NCI-H82 treated with DMSO at 0.1 percent for 48 hours (cell line): ENCODE measurements at regions not wholly inside any gene's neighbourhood (a gene's known extent, or its start where the extent isn't known, plus 50 kb on each side); places are given as distances from the start of the nearest gene placed in this dataset.

Source experiments
- DNase-seq: peaks from one replicate; lab custom pipeline; 2025; ENCODE audit not compliant: unreplicated experiment; lab: John Stamatoyannopoulos, UW

DNA sequence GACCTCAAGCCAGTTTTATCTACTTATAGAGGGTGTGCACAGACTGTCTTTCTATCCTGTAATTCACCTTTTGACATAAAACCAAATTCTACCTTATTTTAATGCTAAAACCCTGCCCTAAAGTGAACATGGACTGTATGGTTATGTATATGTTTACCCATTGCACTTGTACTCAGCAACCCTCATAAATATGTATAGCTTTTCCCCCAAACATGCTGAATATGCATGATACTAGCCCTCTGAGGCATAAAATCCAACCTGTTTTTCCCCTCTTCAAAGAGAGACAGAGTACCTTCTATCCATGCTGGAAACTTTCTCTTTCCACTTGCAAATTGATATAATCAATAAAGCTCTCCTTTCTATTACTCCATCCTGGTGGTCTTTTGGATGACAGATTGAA lies 267.9 kb upstream of the BMP2 start:
- no peak for DNase-seq

DNA sequence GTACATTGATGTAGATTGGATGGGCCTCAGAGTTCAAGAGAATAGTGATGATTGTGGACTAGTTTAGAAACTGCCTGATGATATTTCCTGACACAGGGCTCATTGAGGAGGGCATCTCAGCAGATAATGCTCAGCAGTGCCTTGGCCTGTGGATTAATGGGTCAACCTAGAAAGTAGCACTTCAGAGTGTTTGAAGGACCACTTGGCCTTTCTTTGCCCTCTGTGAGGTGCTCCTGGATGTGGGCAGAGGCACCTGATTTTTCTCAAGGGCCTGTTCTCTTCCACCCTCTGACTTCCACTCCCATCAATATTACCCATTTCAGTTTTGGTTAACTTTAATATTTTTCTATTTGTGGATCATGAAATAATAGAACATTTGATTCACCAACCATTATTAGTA lies 270.6 kb upstream of the BMP2 start:
- no peak for DNase-seq

DNA sequence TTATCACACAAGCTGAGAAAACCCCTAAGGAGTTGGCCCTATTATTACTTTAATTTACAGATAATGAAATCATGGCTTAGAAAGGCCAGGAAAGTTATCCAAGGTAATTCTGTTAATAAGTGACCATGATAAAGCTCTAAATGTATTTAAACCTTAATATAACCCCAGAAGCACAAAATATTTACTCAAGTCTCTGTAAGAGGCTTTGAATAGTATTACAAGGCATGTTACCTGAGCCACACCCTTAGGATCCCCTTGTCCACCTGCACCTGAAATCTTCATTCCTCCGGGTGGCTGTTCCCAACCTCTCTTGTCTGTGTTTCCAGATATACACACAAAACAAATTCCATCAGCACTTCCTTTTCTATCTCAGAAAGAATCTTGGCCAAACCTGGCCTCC lies 271.6 kb upstream of the BMP2 start:
- DNase-seq: no peak

DNA sequence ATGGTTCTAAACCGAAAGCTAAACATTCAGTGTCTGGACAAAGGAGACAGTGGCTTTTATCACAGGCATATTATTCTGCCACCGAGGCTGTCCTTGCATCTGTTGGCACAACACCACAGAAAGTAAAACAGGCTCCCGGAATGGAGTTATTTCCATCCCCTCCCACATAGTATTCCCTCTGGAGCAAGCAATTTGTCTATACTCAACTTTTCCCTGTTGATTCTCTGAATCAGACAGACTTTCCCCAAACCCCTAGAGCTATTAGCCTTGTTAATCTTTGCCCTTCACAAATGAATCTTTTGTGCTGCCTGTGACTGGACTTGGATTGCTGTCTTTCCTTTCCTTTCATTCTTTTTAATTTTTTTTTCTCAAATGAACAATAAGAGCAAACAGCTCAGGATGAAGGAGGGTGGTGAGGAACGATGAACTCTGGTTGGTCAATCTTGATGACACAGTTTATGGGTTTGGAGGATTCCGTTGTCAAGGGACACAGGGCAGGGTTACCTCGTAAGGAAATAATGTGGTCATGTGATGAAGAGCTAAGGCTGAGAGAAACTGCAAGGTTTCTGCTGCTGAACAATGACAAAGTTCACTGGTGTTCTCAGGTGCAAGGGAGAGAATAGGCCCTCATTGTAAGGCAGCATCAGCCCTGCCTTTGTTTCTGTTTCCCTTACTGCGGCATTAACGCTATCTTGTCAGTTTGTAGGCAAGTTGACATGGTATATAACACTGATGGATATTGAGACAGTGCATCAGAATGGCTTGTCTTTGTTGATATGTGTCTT lies 275.0 kb upstream of the BMP2 start:
- peak; percentile 13 for DNase-seq

DNA sequence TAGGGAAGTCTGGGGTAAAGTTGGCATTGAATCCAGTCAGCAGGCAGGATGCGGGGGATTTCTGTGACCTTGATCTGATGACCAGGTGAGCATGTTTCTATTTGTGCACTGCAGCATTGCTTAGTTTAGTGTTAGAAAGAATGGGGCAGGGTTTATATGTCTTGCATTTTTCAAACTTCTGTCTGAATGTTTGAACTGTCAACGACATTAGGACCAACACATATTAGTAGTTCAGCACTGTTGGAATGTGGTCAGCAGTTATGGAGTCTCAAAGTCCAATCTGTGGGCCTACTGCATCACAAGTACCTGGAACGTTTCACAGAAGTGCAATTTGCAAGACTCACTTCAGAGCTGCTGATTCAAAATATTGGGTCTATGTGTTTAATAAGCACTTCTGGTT lies 276.6 kb upstream of the BMP2 start:
- no peak for DNase-seq

DNA sequence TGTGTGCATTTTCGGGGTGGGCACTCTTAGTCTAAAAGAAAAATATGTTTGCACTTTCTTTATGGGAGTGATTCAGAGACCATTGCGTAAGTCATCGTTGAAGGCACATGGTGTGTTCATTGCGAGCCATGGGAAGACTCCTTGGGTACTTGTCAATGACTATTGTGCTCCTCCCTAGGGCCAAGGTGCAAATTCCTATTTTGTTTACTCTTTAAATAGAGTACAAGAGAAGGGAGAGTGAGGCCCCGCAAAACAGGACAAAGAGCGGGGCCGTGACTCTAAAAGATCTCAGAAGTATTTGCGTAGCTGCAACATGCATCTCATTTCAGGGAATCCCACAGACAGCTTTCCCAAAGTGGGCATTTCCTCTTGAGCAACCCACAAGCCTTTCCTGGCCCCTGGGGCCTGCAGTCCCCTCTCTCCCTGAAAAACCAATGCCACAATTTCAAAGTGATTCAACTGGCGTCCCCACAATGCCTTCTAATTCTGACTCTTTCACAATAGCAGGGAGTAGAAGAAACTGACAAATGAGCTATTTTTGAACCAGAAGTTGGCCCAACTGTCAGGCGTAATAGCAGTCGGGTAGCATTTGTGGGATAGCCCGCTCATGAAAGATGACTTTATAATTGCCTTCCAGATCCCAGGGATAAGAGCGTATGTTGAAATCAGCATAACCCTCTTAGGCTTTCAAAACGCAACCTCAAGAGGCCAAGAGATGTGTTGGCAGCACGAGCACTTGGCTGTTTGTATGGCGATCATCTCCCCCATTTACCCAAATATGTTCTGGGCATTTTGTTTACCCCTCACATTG lies 277.9 kb upstream of the BMP2 start:
- no peak for DNase-seq

DNA sequence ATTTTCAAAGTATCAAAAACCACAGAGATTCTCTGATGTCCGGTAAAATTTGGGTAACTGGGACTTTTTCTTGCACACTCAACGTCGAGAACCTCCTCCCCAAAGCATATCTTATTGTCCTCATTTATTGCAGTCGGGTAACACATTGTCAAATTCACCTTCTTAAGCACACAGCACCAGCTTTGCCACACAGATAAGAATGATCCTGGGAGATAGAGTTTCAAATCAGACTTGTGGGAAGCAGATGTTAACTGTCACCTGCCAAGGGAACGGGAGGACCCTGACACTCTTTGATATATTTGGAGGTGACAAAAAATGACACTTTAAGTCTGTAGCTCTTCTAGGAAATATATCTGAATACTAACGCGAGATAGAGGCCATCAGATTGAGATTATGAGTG lies 282.1 kb upstream of the BMP2 start:
- peak; percentile 15 for DNase-seq

DNA sequence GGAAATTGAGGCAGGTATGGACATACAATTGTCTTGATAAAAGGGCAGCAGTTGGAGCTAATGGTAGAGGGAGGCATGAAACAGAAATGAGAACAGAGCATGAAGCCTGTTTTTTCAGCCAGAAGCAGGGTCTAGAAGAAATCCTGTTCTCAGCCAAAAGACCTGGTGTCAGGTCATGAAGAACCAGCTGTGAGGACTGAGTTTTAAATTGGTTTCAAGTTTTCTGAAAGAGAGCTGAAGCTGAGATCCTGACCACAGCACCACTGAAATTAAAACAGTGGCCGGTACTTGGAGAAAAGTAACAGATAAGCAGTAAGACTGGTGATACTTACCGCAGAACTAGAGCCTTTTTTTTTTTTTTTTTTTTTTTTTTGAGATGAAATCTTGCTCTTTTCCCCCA lies 283.8 kb upstream of the BMP2 start:
- no peak for DNase-seq

DNA sequence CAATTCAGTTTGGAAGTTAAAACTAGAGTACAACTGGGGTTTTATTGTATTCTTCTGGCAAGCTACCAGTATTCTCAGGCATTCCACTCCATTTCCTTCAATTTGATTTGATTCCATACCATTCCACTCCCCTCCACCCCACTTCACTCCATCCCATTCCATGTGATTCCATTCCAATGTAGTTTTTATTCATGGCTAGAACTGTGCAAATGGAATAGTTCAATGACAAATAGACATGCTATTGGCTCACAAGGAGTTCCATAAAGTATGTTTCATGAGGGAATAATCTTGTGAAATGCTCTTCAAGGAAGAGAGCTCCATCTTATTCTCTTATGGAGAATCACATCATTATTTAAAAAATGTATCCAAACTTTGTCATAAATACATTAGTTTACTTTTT lies 285.0 kb upstream of the BMP2 start:
- DNase-seq: no peak

DNA sequence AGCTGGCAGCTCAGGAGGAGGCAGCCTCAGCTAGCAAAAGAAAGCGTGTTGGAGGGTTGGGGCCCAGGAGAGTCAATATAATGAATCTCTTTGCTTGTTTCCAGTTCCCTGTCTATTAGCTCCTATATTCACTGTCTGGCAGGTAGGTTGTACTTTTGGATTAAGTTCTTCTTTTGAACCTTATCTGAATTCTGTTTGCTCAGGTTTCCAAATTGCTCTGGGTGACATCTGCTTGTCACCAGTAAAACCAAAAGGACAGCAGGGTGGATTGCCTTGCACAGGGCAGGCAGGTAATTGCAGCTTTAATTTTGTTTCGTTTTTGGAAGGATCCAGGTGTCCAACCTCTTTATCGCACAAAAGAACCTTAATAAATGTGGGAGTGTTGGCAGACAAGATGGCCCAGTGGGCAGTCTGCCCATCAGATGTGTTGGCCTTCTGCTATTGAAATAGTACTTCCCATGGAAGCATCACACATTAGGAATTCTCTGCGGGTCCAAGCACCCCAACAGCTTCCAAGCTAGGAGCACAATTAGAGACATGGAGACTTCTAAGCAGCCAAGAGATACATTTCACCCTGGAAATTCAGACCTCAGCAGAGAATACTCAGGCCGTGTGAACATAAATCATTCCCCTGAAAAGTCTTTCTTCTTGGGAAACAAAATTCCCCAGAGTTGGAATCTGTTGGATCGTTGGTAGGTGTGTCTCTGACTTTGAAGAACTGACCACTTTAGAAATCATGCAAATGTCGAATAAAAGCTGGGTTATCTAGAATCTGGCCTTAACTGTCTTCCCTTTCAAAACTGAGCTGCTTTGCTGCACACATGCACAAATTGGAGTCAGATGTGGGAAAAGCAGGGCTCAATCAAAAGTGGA lies 286.9 kb upstream of the BMP2 start:
- no peak for DNase-seq

DNA sequence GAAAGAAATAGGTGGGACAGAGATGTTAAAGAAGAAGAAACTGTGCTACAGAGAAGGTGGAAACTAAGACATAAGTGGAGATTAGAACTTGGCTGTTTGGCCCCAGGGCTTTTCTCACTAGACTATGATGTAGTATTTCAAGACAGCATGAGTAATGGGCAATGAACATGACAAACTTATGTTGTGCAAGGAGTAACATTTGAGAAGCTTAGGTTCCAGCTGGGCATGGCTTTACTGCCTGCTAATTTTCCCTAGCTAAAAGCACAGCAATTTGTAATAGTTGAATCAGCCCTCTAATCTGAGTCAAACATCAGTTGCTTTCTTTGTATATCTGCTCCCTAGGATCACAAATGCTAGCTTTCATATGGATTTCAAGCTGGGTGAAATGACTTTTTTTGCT lies 294.3 kb upstream of the BMP2 start:
- no peak for DNase-seq

DNA sequence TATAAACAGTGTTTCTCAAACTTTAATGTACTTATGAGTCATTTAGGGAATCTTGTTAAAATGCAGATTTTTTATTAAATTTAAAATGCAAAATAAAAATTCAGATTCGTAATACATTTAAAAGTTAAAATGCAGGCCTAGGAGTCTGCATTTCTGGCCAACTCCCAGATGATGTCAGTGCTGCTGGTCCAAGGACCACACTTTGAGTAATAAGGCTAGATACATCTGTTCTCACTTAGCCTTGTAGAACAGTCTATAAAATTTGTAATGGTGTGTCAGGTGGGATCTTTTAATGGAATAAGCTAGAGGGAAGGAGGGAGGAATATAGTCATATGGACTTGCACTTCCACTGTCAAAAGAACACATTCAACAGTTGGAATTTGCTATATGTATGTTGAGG lies 295.6 kb upstream of the BMP2 start:
- no peak for DNase-seq

DNA sequence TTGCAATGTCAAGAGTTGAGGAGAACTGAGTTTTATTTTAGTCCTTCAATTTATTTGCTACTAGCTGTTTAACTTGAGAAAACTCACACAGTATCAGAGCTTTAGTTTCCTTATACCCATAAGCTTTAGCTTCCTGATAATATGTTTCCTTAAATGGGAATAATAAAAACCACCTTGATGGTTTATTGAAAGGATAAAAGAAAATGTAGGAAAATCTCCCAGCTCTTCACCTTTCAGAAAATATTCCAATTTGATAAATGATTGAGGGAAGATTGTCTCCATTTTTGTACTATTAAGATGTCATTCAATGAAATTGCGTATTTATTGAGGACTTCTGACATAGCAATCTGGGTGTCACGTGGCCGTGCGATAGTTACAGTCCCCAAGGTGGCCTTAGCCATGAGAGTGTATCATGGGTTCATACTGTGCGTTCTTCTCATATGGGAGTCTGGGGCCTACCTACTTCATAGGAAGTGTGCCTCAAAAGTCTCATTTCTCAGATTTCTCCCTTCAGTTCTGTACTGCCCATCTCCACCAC lies 296.3 kb upstream of the BMP2 start:
- no peak for DNase-seq

DNA sequence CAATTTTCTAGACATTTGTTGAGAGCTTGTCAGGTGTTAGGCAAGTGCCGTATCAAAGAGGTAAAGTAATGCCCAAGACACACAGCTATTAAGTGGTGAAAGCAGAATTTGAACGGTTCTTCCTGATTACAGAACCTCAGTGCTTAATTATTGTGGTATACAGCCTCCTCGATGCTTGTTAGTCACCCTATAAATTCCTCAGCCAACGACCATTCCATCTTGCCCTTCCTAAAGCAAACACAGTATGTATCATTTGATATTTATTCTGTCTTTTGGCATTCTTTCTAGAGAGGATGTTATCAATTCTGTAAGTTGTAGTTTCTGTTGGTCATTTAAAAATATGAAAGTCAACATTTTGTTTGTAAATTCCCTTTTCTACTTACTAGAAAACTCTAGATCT lies 297.8 kb upstream of the BMP2 start:
- no peak for DNase-seq

DNA sequence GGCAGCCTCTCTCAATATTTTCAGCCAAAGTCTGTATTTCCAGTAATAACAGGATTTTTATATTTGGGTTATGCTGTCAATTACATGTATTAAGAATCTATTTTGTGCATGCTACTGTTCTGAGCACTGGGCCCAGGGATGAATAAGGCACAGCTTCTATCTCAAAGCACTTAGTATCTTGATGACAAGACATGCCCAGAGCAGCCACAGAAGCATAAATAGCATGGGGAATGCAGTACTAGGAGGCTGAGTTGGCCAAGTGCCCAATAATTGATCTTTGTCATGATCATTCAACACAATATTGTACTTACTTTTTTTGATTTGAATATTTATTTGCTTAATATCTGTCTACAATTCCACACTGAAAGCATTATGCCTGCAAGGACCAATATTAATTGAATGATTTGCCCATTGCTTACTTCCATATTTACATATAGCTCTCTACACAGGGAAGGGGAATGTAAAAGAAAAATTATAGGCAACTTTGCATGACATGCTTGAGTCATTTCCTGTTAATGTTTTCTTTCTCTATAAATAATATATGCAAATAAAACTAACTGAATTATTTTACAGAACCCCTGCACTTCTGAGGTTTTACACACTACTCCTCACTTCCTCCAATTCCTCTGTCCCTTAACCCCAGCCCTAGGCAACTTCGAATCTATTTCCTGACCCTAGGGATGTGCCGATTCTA lies 298.9 kb upstream of the BMP2 start:
- no peak for DNase-seq

DNA sequence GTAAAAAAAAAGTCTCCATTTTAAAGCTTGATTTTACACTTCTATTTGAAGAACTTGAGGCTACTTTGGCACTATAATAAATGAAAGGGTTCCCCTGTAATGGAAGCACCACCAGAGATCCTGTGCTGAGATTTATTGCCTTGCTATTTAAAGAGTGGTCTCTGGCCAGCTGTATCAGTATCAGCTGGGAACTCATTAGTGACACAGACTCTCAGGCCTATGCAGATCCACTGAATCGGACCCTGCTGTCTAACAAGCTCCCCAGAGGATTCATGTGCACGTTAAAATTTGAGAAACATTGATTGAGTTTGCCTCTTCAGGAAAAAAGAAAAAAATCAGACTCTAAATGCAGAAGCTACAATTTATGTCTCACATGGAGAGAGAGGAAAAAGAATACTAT lies 299.9 kb upstream of the BMP2 start:
- DNase-seq: no peak

DNA sequence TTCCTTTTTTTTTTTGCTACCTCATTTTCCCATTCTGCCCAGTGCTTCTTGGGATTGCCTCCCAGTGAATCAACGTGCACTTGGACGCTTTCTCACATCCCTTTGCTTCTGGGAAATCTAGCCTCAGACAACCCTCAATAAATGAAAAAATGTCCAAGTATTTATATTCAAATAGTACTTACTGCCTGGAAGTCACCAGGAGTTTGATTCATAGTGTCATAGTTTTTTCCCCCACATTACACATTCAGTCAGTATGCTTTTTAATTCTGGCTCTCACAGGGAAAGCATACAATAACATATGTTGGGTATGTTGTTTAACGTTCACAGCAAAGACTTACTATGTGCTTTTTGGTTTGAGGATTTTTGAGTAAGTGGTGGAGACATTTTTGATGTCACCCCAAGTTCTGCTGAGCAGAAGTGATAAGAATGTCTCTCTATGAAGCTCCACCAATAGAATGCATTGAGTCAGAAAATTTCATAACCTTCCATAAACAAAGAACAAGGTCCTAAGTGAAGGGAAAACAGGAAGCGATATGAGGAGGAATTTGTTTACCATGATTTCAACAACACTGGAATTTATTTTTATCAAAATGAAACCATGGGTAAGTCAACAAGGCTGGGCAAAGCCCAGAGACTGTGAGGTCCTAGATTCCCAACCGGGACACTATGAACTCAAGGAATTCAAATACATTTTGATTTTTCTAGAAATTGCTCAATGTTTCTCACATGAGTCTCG lies 301.2 kb upstream of the BMP2 start:
- no peak for DNase-seq

DNA sequence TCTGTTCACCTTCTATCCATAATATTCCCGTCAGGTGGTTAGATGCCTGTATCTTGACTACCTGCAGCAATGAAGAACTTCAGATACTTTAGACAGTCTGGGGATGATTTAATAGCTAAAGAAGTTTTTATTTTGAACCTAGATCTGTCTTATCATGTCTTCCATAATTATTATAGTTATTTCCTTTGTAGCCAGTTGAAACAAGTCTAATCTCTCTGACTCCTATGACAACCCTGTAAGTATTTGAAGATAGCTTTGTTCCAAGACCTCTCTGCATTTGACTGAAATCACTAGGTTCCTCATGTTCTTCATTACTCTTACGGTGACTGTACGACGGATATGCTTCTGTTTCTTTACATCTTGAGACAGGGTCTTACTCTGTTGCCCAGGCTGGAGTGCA lies 316.6 kb upstream of the BMP2 start:
- no peak for DNase-seq

DNA sequence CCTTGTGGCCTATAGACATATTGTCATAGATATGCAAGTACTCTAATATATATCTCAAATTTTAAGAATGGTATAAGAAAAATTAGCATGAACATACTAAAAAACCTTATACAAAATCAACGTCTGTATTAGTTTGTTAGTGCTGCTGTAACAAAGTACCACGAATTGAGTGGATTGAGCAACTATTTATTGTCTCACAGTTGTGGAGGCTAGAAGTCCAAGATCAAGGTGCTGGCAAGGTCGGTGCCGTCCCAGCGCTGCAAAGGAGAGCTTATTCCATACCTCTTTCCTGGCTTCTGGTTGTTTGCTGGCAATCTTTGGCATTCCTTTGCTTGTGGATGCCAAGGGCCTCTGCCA lies 317.6 kb upstream of the FERMT1 start:
- DNase-seq: no peak

DNA sequence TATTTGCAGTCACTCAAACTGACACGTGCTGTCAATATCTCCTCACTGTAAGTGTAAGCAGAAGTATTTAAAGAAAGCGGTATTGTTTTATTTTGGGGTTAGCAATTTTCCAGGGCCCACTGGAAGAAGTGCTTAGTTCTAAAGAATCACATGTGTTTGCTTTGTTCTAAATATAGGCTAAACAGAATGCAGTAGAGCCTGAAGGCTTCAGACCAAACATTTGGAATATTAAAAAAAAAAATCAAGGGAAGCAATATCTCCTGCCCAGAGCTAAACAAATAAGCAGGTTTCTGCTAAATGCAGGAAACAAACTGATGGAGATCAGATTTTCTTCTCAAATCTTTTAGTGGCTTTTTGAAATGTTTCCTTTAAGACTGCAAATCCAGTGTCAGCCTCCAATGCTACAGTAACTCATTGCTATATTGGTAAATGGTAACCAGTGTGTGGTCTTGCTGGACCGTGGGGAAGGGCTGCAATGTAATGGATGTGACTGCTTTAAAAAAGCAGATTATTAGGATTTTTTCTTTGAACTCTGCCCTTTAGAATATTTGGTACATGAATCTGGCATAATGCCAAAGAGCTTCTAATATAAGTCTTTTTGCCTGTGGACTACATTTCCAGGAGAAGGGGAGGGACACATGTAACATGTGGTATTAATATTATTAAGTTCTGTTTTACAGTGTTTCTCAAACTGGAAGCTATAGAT lies 317.1 kb upstream of the FERMT1 start:
- DNase-seq: no peak
